H9 (cell line): ENCODE measurements at regions not wholly inside any gene's neighbourhood (a gene's known extent, or its start where the extent isn't known, plus 50 kb on each side); places are given as distances from the start of the nearest gene placed in this dataset.

Source experiments
- DNase-seq: peaks from one replicate; pipeline ENCODE4 v3.0.0-alpha.2; 2017
- H2AFZ ChIP-seq: one replicate; pipeline ENCODE4 v1.6.1; 2013; ENCODE audit warnings: mild to moderate bottlenecking, low read length, control low read depth, moderate library complexity
- H2AK5ac ChIP-seq: 2 replicates; pipeline ENCODE4 v1.6.1; 2013; ENCODE audit warnings: low read length, control low read depth, mixed read lengths; ENCODE audit not compliant: insufficient read length
- H2BK120ac ChIP-seq: one replicate; pipeline ENCODE4 v1.6.1; 2013; ENCODE audit warnings: low read depth, mild to moderate bottlenecking, low read length, control low read depth, inconsistent platforms; ENCODE audit not compliant: poor library complexity, severe bottlenecking
- H2BK12ac ChIP-seq: 2 replicates; pipeline ENCODE4 v1.6.1; 2013; ENCODE audit warnings: low read length, control low read depth, mixed read lengths, low read depth; ENCODE audit not compliant: insufficient read length
- H2BK15ac ChIP-seq: 2 replicates; pipeline ENCODE4 v1.6.1; 2013; ENCODE audit warnings: low read depth, low read length, control low read depth
- H2BK20ac ChIP-seq: one replicate; pipeline ENCODE4 v1.6.1; 2013; ENCODE audit warnings: low read depth, mild to moderate bottlenecking, low read length, control low read depth, inconsistent platforms; ENCODE audit not compliant: poor library complexity, severe bottlenecking
- H2BK5ac ChIP-seq: 2 replicates; pipeline ENCODE4 v1.6.1; 2013; ENCODE audit warnings: low read length, control low read depth, mixed read lengths; ENCODE audit not compliant: insufficient read length
- H3K14ac ChIP-seq: 2 replicates; pipeline ENCODE4 v1.6.1; 2013; ENCODE audit warnings: low read length, control low read depth; ENCODE audit not compliant: insufficient read depth
- H3K18ac ChIP-seq: 2 replicates; pipeline ENCODE4 v1.6.1; 2013; ENCODE audit warnings: low read depth, mild to moderate bottlenecking, mixed read lengths, low read length, control low read depth; ENCODE audit not compliant: insufficient read length
- H3K23ac ChIP-seq: 2 replicates; pipeline ENCODE4 v1.6.1; 2013; ENCODE audit warnings: low read length, control low read depth, mixed read lengths, low read depth; ENCODE audit not compliant: insufficient read length
- H3K23me2 ChIP-seq: 2 replicates; pipeline ENCODE4 v1.6.1; 2013; ENCODE audit warnings: low read depth, mild to moderate bottlenecking, mixed read lengths, low read length, control low read depth; ENCODE audit not compliant: insufficient read length, poor library complexity, severe bottlenecking
- H3K27ac ChIP-seq: 2 replicates; pipeline ENCODE4 v1.5.1; 2013; ENCODE audit warnings: low read length, control low read depth, mixed read lengths, low read depth; ENCODE audit not compliant: insufficient read length
- H3K27me3 ChIP-seq: 2 replicates; pipeline ENCODE4 v1.6.1; 2013; ENCODE audit warnings: low read length, control low read depth, inconsistent platforms; ENCODE audit not compliant: insufficient read depth
- H3K4ac ChIP-seq: 2 replicates; pipeline ENCODE4 v1.6.1; 2013; ENCODE audit warnings: low read depth, mild to moderate bottlenecking, control low read depth, inconsistent platforms, low read length, moderate library complexity
- H3K4me1 ChIP-seq: 2 replicates; pipeline ENCODE4 v1.6.1; 2013; ENCODE audit warnings: low read length, control low read depth, inconsistent platforms; ENCODE audit not compliant: insufficient read depth
- H3K4me2 ChIP-seq: 2 replicates; pipeline ENCODE4 v1.6.1; 2013; ENCODE audit warnings: low read length, control low read depth, mixed read lengths; ENCODE audit not compliant: insufficient read length, insufficient read depth
- H3K56ac ChIP-seq: 2 replicates; pipeline ENCODE4 v1.6.1; 2013; ENCODE audit warnings: low read depth, mild to moderate bottlenecking, mixed read lengths, low read length, control low read depth; ENCODE audit not compliant: insufficient read length
- H3K79me1 ChIP-seq: 2 replicates; pipeline ENCODE4 v1.6.1; 2013; ENCODE audit warnings: low read depth, mild to moderate bottlenecking, moderate library complexity, low read length, control low read depth, inconsistent platforms; ENCODE audit not compliant: insufficient read depth, poor library complexity, severe bottlenecking
- H3K79me2 ChIP-seq: 2 replicates; pipeline ENCODE4 v1.6.1; 2013; ENCODE audit warnings: low read length, control low read depth, inconsistent platforms; ENCODE audit not compliant: insufficient read depth
- H3K9ac ChIP-seq: 2 replicates; pipeline ENCODE4 v1.6.1; 2013; ENCODE audit warnings: low read length, control low read depth, mixed read lengths; ENCODE audit not compliant: insufficient read length; ENCODE audit errors: extremely low read depth
- H3K9me3 ChIP-seq: one replicate; pipeline ENCODE4 v1.6.1; 2013; ENCODE audit warnings: low read depth, low read length, inconsistent platforms; ENCODE audit not compliant: control insufficient read depth
- H3T11ph ChIP-seq: one replicate; pipeline ENCODE4 v1.6.1; 2013; ENCODE audit warnings: mild to moderate bottlenecking, low read length, control low read depth, inconsistent platforms
- H4K20me1 ChIP-seq: one replicate; pipeline ENCODE4 v1.6.1; 2013; ENCODE audit not compliant: control insufficient read depth, insufficient read length, insufficient read depth
- H4K5ac ChIP-seq: 2 replicates; pipeline ENCODE4 v1.6.1; 2013; ENCODE audit warnings: low read depth, mild to moderate bottlenecking, mixed read lengths, low read length, control low read depth; ENCODE audit not compliant: insufficient read length
- H4K8ac ChIP-seq: replicated peaks from 2 replicates; pipeline ENCODE4 v1.6.1; 2013; ENCODE audit warnings: low read length, control low read depth, mixed read lengths, low read depth; ENCODE audit not compliant: insufficient read length
- H4K91ac ChIP-seq: 2 replicates; pipeline ENCODE4 v1.6.1; 2013; ENCODE audit warnings: low read depth, mild to moderate bottlenecking, moderate library complexity, mixed read lengths, low read length, control low read depth; ENCODE audit not compliant: insufficient read length
- H3K27ac Mint-ChIP-seq, 3 experiments: 2 replicates in 2 of 3; 3 replicates in 1 of 3; pipeline ENCODE4 v1.8.0; 2020 to 2021; ENCODE audit warnings: mixed read lengths in 3 of 3, mild to moderate bottlenecking in 1 of 3, moderate library complexity in 1 of 3
- H3K27me3 Mint-ChIP-seq: 2 replicates; pipeline ENCODE4 v1.8.0; 2021; ENCODE audit warnings: low read depth, mild to moderate bottlenecking, moderate library complexity, mixed read lengths
- H3K36me3 Mint-ChIP-seq, 3 experiments: 2 replicates in 2 of 3; 3 replicates in 1 of 3; pipeline ENCODE4 v1.8.0; 2020 to 2021; ENCODE audit warnings: low read depth in 3 of 3, mixed read lengths in 3 of 3; ENCODE audit not compliant: insufficient read depth in 1 of 3
- H3K4me1 Mint-ChIP-seq, 2 experiments: 2 replicates each; pipeline ENCODE4 v1.8.0; 2020; ENCODE audit warnings: mixed read lengths in 2 of 2
- H3K4me3 Mint-ChIP-seq, 2 experiments: 2 replicates in 1 of 2; 3 replicates in 1 of 2; pipeline ENCODE4 v1.8.0; 2020 to 2021; ENCODE audit warnings: mild to moderate bottlenecking in 2 of 2, mixed read lengths in 2 of 2, moderate library complexity in 1 of 2
- H3K9me3 Mint-ChIP-seq, 2 experiments: 2 replicates in 1 of 2; 3 replicates in 1 of 2; pipeline ENCODE4 v1.8.0; 2020; ENCODE audit warnings: mild to moderate bottlenecking in 2 of 2, mixed read lengths in 2 of 2, moderate library complexity in 1 of 2
- WGBS: extraction: QIAGEN DNeasy Blood & Tissue Kit; methylation state at CpG from one replicate; pipeline ENCODE4 v1.1.7; 2013; ENCODE audit warnings: missing lambda C conversion rate, low lambda C conversion rate, mixed read lengths; ENCODE audit not compliant: insufficient read length; ENCODE audit errors: extremely low coverage; 5-methylcytosine and 5-hydroxymethylcytosine counted together
- TF ChIP-seq, protein P1 (sequence below): fragments of 200-600 bp; sonication (generic); conservative IDR thresholded peaks from 3 replicates; pipeline ENCODE4 v1.8.0; 2021; ENCODE audit warnings: antibody characterized with exemption, mild to moderate bottlenecking

DNA sequence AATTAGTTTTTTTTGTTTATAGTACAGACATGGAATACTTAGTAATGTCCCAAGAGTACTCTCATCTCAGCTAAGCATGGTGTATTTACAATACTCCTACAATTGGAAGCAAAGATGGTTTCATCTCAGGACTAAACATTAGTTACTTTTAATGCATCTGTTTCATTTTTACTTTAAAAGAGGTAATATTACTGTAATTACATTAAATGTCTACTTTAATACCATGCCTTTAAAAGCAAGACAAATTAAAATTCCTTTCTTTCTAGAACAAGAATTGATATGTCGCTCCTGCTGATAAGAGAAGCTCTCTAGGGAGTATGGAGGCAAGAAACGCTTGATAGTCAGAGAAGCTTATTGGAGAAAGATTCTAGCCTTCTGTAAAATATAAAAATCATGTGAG is 284.9 kb upstream of the ADAMTS5 start:
- H4K91ac ChIP-seq: no peak overlapping the region
- no peaks in the 10 kb centered on the region for H3K36me3 Mint-ChIP-seq
- no peak overlapping the region for H3K27ac ChIP-seq
- H2BK12ac ChIP-seq: no peak overlapping the region
- H4K5ac ChIP-seq: no peak overlapping the region
- TF ChIP-seq, protein P1, sequence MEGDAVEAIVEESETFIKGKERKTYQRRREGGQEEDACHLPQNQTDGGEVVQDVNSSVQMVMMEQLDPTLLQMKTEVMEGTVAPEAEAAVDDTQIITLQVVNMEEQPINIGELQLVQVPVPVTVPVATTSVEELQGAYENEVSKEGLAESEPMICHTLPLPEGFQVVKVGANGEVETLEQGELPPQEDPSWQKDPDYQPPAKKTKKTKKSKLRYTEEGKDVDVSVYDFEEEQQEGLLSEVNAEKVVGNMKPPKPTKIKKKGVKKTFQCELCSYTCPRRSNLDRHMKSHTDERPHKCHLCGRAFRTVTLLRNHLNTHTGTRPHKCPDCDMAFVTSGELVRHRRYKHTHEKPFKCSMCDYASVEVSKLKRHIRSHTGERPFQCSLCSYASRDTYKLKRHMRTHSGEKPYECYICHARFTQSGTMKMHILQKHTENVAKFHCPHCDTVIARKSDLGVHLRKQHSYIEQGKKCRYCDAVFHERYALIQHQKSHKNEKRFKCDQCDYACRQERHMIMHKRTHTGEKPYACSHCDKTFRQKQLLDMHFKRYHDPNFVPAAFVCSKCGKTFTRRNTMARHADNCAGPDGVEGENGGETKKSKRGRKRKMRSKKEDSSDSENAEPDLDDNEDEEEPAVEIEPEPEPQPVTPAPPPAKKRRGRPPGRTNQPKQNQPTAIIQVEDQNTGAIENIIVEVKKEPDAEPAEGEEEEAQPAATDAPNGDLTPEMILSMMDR: no peak
- no peaks in the 10 kb centered on the region for H3K4me1 ChIP-seq
- no peaks in the 10 kb centered on the region for H3K27me3 ChIP-seq
- WGBS: no CpG with 5 or more reads among the region's 2 CpGs
- no peak overlapping the region for H3K4me2 ChIP-seq
- no peak overlapping the region; a peak in 1 of 7 replicates for H3K27ac Mint-ChIP-seq
- DNase-seq: no peak
- no peak overlapping the region for H2AK5ac ChIP-seq
- H3K27me3 Mint-ChIP-seq: no peaks in the 10 kb centered on the region
- no peak overlapping the region for H3K23ac ChIP-seq
- H3K4ac ChIP-seq: no peak overlapping the region
- no peak overlapping the region for H3K56ac ChIP-seq
- H3K79me2 ChIP-seq: no peaks in the 10 kb centered on the region
- no peak overlapping the region for H3K18ac ChIP-seq
- no peak overlapping the region for H2BK20ac ChIP-seq
- no peak overlapping the region for H2AFZ ChIP-seq
- no peak overlapping the region for H3K4me3 Mint-ChIP-seq
- no peak overlapping the region for H3K14ac ChIP-seq
- H3K9ac ChIP-seq: no peak overlapping the region
- H3K4me1 Mint-ChIP-seq: no peaks in the 10 kb centered on the region; a peak in 1 of 4 replicates
- no peaks in the 10 kb centered on the region; a peak in 3 of 5 replicates for H3K9me3 Mint-ChIP-seq
- H4K8ac ChIP-seq: no peak overlapping the region
- no peaks in the 10 kb centered on the region for H4K20me1 ChIP-seq
- no peak overlapping the region for H3T11ph ChIP-seq
- no peaks in the 10 kb centered on the region for H3K79me1 ChIP-seq
- no peak overlapping the region for H2BK5ac ChIP-seq
- no peak overlapping the region for H2BK120ac ChIP-seq
- H3K9me3 ChIP-seq: no peaks in the 10 kb centered on the region
- H3K23me2 ChIP-seq: no peaks in the 10 kb centered on the region
- H2BK15ac ChIP-seq: no peak overlapping the region
